ENCODE measurements at regions not wholly inside any gene's neighbourhood (a gene's known extent, or its start where the extent isn't known, plus 50 kb on each side); places are given as distances from the start of the nearest gene placed in this dataset.

GRCh38 chr18:75730249-75730648 lies 302.7 kb upstream of the SMIM21 start:
- no peak for TF ChIP-seq POLR2A (IDR thresholded peaks at IDR 0.05; ENCODE audit: low read length)
- TF ChIP-seq GATA1 (IDR thresholded peaks at IDR 0.05; ENCODE audit: low read depth, low read length) = no peak
